ENCODE measurements at regions not wholly inside any gene's neighbourhood (a gene's known extent, or its start where the extent isn't known, plus 50 kb on each side); places are given as distances from the start of the nearest gene placed in this dataset.
"Not testable (repeated sequence)": the region's sequence is repeated elsewhere in the genome, so short reads cannot be mapped to it uniquely, and the experiment has no call there.

GRCh38 chr12:84166812-84167211 is 745.8 kb downstream of the SLC6A15 start:
- no peaks in the 10 kb centered on the region for H3K4me1 ChIP-seq
- H3K4me3 ChIP-seq, result no peak overlapping the region
- no peak overlapping the region for H3K9ac ChIP-seq
- no peaks in the 10 kb centered on the region for H3K36me3 ChIP-seq
- no peak overlapping the region for H3K4me2 ChIP-seq
- no peaks in the 10 kb centered on the region for H4K20me1 ChIP-seq
- no peak for TF ChIP-seq Cebpa-rat (IDR thresholded peaks at IDR 0.05)
- no peaks in the 10 kb centered on the region for H3K27me3 ChIP-seq
- H3K27ac ChIP-seq, result no peak overlapping the region
- H3K9me3 ChIP-seq, result no peaks in the 10 kb centered on the region

- H3K4me3 ChIP-seq, result no peak overlapping the region
- H4K20me1 ChIP-seq, result no peaks in the 10 kb centered on the region
- no peak overlapping the region for H3K27ac ChIP-seq
- H3K4me1 ChIP-seq, result no peaks in the 10 kb centered on the region
- no peak overlapping the region for H3K4me2 ChIP-seq
- no peak for TF ChIP-seq Cebpa-rat (IDR thresholded peaks at IDR 0.05)
- no peak overlapping the region for H3K9ac ChIP-seq
- H3K36me3 ChIP-seq, result no peaks in the 10 kb centered on the region
- no peaks in the 10 kb centered on the region for H3K9me3 ChIP-seq
- H3K27me3 ChIP-seq, result no peaks in the 10 kb centered on the region
These were observed 746.5 kb downstream of the SLC6A15 start for GRCh38 chr12:84165998-84166571.

GRCh38 chr12:84161296-84161695 is 751.3 kb downstream of the SLC6A15 start:
- Histone ChIP-seq H3K4me1 (no peaks in the 10 kb centered on the region), H3K27me3 (no peaks in the 10 kb centered on the region), H3K9me3 (no peaks in the 10 kb centered on the region), H3K4me2 (no peak overlapping the region), H3K27ac (no peak overlapping the region), H4K20me1 (no peaks in the 10 kb centered on the region), H3K36me3 (no peaks in the 10 kb centered on the region), H3K9ac (no peak overlapping the region), H3K4me3 (no peak overlapping the region)
- TF ChIP-seq Cebpa-rat (IDR thresholded peaks at IDR 0.05), result no peak

- Histone ChIP-seq H3K27ac (no peak overlapping the region), H3K27me3 (no peaks in the 10 kb centered on the region), H3K36me3 (no peaks in the 10 kb centered on the region), H3K4me2 (no peak overlapping the region), H3K4me1 (no peaks in the 10 kb centered on the region), H3K4me3 (no peak overlapping the region), H4K20me1 (no peaks in the 10 kb centered on the region), H3K9ac (no peak overlapping the region), H3K9me3 (no peaks in the 10 kb centered on the region)
- TF ChIP-seq Cebpa-rat (IDR thresholded peaks at IDR 0.05), result no peak
These were observed 753.3 kb downstream of the SLC6A15 start for GRCh38 chr12:84159260-84159659.

- no peak overlapping the region for H3K9ac ChIP-seq
- H3K27me3 ChIP-seq, result no peaks in the 10 kb centered on the region
- no peaks in the 10 kb centered on the region for H4K20me1 ChIP-seq
- H3K36me3 ChIP-seq, result no peaks in the 10 kb centered on the region
- H3K4me2 ChIP-seq, result no peak overlapping the region
- H3K27ac ChIP-seq, result no peak overlapping the region
- no peak for TF ChIP-seq Cebpa-rat (IDR thresholded peaks at IDR 0.05)
- H3K4me1 ChIP-seq, result no peaks in the 10 kb centered on the region
- H3K9me3 ChIP-seq, result no peaks in the 10 kb centered on the region
- H3K4me3 ChIP-seq, result no peak overlapping the region
These were observed 755.4 kb downstream of the SLC6A15 start for GRCh38 chr12:84157170-84157569.

- H3K27me3 ChIP-seq, H3K4me3 ChIP-seq, H3K27ac ChIP-seq, H3K9me3 ChIP-seq, H3K36me3 ChIP-seq, H4K20me1 ChIP-seq, H3K9ac ChIP-seq, H3K4me1 ChIP-seq, H3K4me2 ChIP-seq: not testable (repeated sequence)
These were observed 757.3 kb downstream of the SLC6A15 start for GRCh38 chr12:84154991-84155930.

- H3K9me3 ChIP-seq, H3K4me3 ChIP-seq, H4K20me1 ChIP-seq, H3K27me3 ChIP-seq, H3K36me3 ChIP-seq, H3K4me2 ChIP-seq, H3K9ac ChIP-seq, H3K4me1 ChIP-seq, H3K27ac ChIP-seq: not testable (repeated sequence)
These were observed 758.1 kb downstream of the SLC6A15 start for GRCh38 chr12:84154439-84154990.

- Histone ChIP-seq H3K27me3 (no peaks in the 10 kb centered on the region), H4K20me1 (no peaks in the 10 kb centered on the region), H3K9ac (no peak overlapping the region), H3K4me3 (no peak overlapping the region), H3K36me3 (no peaks in the 10 kb centered on the region), H3K4me2 (no peak overlapping the region), H3K27ac (no peak overlapping the region), H3K9me3 (peaks cover 16% of the 10 kb centered on the region), H3K4me1 (no peaks in the 10 kb centered on the region)
- no peak for TF ChIP-seq Cebpa-rat (IDR thresholded peaks at IDR 0.05)
These were observed 762.4 kb downstream of the SLC6A15 start for GRCh38 chr12:84150201-84150600.

DNA sequence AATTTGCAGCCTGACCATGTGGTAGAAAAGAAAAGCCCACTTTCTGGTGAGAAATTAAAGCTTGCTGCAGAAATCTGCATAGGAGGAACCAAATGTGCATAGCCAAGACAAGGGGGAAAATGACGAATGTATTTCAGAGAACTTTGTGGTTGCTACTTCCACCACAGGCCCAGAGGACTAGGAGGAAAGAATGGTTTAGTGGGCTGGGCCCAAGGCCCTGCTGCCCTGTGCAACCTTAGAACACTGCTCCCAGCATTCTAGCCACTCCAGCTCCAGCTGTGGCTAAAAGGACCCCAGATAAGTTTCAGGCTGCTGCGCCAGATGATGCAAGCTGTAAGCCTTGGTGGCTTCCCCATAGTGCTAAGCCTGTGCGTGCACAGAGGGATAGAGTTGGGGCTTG is 764.3 kb downstream of the SLC6A15 start:
- no peak overlapping the region for H3K4me3 ChIP-seq
- no peaks in the 10 kb centered on the region for H4K20me1 ChIP-seq
- no peak overlapping the region for H3K9ac ChIP-seq
- no peaks in the 10 kb centered on the region for H3K36me3 ChIP-seq
- no peak for TF ChIP-seq Cebpa-rat (IDR thresholded peaks at IDR 0.05)
- H3K9me3 ChIP-seq, result peaks cover 16% of the 10 kb centered on the region
- no peaks in the 10 kb centered on the region for H3K4me1 ChIP-seq
- H3K27ac ChIP-seq, result no peak overlapping the region
- no peak overlapping the region for H3K4me2 ChIP-seq
- no peaks in the 10 kb centered on the region for H3K27me3 ChIP-seq

- no peak for TF ChIP-seq Cebpa-rat (IDR thresholded peaks at IDR 0.05)
- H3K36me3 ChIP-seq, result no peaks in the 10 kb centered on the region
- no peak overlapping the region for H3K9ac ChIP-seq
- no peaks in the 10 kb centered on the region for H3K9me3 ChIP-seq
- H3K4me3 ChIP-seq, result no peak overlapping the region
- H3K4me2 ChIP-seq, result no peak overlapping the region
- H4K20me1 ChIP-seq, result no peaks in the 10 kb centered on the region
- H3K27me3 ChIP-seq, result no peaks in the 10 kb centered on the region
- H3K27ac ChIP-seq, result no peak overlapping the region
- H3K4me1 ChIP-seq, result no peaks in the 10 kb centered on the region
These were observed 775.7 kb downstream of the SLC6A15 start for GRCh38 chr12:84136862-84137367.
